ENCODE measurements at regions not wholly inside any gene's neighbourhood (a gene's known extent, or its start where the extent isn't known, plus 50 kb on each side); places are given as distances from the start of the nearest gene placed in this dataset.

GRCh38 chr9:32319312-32319929, 65.0 kb upstream of the ACO1 start:
- no peak for TF ChIP-seq CTCF (IDR thresholded peaks at IDR 0.05)
- WGBS, 2 donors, result 74 to 78% methylated on average over 4 of the region's 4 CpGs
- DNase-seq, result no peak
- H3K4me1 ChIP-seq, result no peaks in the 10 kb centered on the region
- intact Hi-C loops (cut with DNase I), result no loop called here
- no peak overlapping the region for H3K4me3 ChIP-seq
- H3K36me3 ChIP-seq, result no peaks in the 10 kb centered on the region
- H3K27ac ChIP-seq, result no peak overlapping the region
- H3K9me3 ChIP-seq, result peaks cover 0 to 12% (median 0%) of the 10 kb centered on the region in 11 donors
- ATAC-seq, result no peak
- no peaks in the 10 kb centered on the region for H3K27me3 ChIP-seq

- WGBS, 2 donors, result 65 to 68% methylated on average over 7 of the region's 7 CpGs
- ATAC-seq (no peak), DNase-seq (no peak)
- Histone ChIP-seq H3K9me3 (no peaks in the 10 kb centered on the region), H3K27ac (no peak overlapping the region), H3K36me3 (no peaks in the 10 kb centered on the region), H3K4me3 (no peak overlapping the region), H3K27me3 (no peaks in the 10 kb centered on the region), H3K4me1 (no peaks in the 10 kb centered on the region)
- intact Hi-C loops (cut with DNase I), result no loop called here
- TF ChIP-seq CTCF (IDR thresholded peaks at IDR 0.05), result no peak
Measured at GRCh38 chr9:32322622-32323021, 61.8 kb upstream of the ACO1 start.

GRCh38 chr9:32326146-32326545, 58.3 kb upstream of the ACO1 start:
- peaks cover 0 to 2% (median 0%) of the 10 kb centered on the region in 7 donors for H3K27me3 ChIP-seq

GRCh38 chr9:32331240-32331639, 53.2 kb upstream of the ACO1 start:
- WGBS, 2 donors, result 68% methylated on average over 4 of the region's 4 CpGs

More at GRCh38 chr9:32326146-32326545, 58.3 kb upstream of the ACO1 start:
- Histone ChIP-seq H3K4me3 (no peak overlapping the region), H3K27ac (no peak overlapping the region), H3K4me1 (no peaks in the 10 kb centered on the region), H3K36me3 (no peaks in the 10 kb centered on the region), H3K9me3 (peaks cover 0 to 11% (median 0%) of the 10 kb centered on the region in 11 donors)
- WGBS, 2 donors, result 96% methylated on average over 2 of the region's 2 CpGs
- ATAC-seq (no peak), DNase-seq (no peak)
- no peak for TF ChIP-seq CTCF (IDR thresholded peaks at IDR 0.05)
- intact Hi-C loops (cut with DNase I), result no loop called here

More at GRCh38 chr9:32331240-32331639, 53.2 kb upstream of the ACO1 start:
- Histone ChIP-seq H3K27me3 (peaks cover 0 to 2% (median 0%) of the 10 kb centered on the region in 7 donors), H3K27ac (no peak overlapping the region), H3K9me3 (peaks cover 0 to 11% (median 0%) of the 10 kb centered on the region in 11 donors), H3K36me3 (no peaks in the 10 kb centered on the region), H3K4me3 (no peak overlapping the region), H3K4me1 (no peaks in the 10 kb centered on the region)
- intact Hi-C loops (cut with DNase I), result no loop called here
- ATAC-seq (no peak), DNase-seq (no peak)
- no peak for TF ChIP-seq CTCF (IDR thresholded peaks at IDR 0.05)
